Nephron (organoid): ENCODE measurements at regions not wholly inside any gene's neighbourhood (a gene's known extent, or its start where the extent isn't known, plus 50 kb on each side); places are given as distances from the start of the nearest gene placed in this dataset.
A peak's percentile ranks its signal among the peaks of the same experiment; 100 is the strongest.

ENCODE experiments used
- H3K27ac Mint-ChIP-seq, 3 experiments: 2 replicates each; pipeline ENCODE4 v1.8.0; 2020; ENCODE audit warnings: mixed read lengths in 3 of 3, mild to moderate bottlenecking in 2 of 3, moderate library complexity in 1 of 3
- H3K27me3 Mint-ChIP-seq: 2 replicates; pipeline ENCODE4 v1.8.0; 2021; ENCODE audit warnings: low read depth, mild to moderate bottlenecking, moderate library complexity, mixed read lengths
- H3K36me3 Mint-ChIP-seq: 2 replicates; pipeline ENCODE4 v1.8.0; 2020; ENCODE audit warnings: low read depth, mixed read lengths
- H3K4me1 Mint-ChIP-seq: 2 replicates; pipeline ENCODE4 v1.8.0; 2020; ENCODE audit warnings: mixed read lengths
- H3K4me3 Mint-ChIP-seq, 3 experiments: 2 replicates each; pipeline ENCODE4 v1.8.0; 2020; ENCODE audit warnings: mild to moderate bottlenecking in 3 of 3, mixed read lengths in 3 of 3, moderate library complexity in 2 of 3
- H3K9me3 Mint-ChIP-seq: 2 replicates; pipeline ENCODE4 v1.8.0; 2020; ENCODE audit warnings: mixed read lengths
- CTCF ChIP-seq, 3 experiments: fragments of 200-600 bp; sonication (generic); IDR thresholded peaks; one replicate each; pipeline ENCODE4 v1.5.0; 2021; ENCODE audit warnings: antibody characterized with exemption in 3 of 3; ENCODE audit not compliant: unreplicated experiment in 3 of 3

GRCh38 chr5:167580608-167581007 is 710.8 kb upstream of the WWC1 start:
- Mint-ChIP-seq H3K4me1 (peaks cover 14% of the 10 kb centered on the region), H3K27me3 (peaks cover 36% of the 10 kb centered on the region), H3K27ac (no peak overlapping the region), H3K9me3 (no peaks in the 10 kb centered on the region), H3K36me3 (no peaks in the 10 kb centered on the region), H3K4me3 (no peak overlapping the region)
- TF ChIP-seq CTCF (IDR thresholded peaks at IDR 0.05; ENCODE audit: unreplicated experiment in 3 of 3): no peak

DNA sequence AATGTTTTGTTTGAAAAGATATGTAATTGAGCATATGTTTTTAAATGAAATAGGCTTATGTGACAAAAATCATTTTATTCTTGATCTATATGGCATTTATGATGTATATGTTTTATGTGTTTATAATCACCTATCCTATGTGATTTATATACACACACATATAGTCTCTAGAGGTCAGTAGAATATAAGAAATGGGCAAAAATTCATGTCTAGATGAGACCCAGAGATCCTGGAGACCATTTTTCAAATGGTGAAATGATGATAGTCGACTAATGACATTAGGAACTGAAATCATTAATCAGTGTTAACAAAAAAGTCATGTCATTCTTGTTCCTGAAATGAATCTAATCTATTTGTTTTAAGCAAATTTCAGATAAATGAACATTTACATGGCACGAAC is 709.2 kb upstream of the WWC1 start:
- H3K4me1 Mint-ChIP-seq: peaks cover 10% of the 10 kb centered on the region
- no peaks in the 10 kb centered on the region for H3K9me3 Mint-ChIP-seq
- peak in 1 of 3 experiments; percentile 31 for TF ChIP-seq CTCF (IDR thresholded peaks at IDR 0.05; ENCODE audit: unreplicated experiment in 3 of 3)
- no peaks in the 10 kb centered on the region for H3K36me3 Mint-ChIP-seq
- H3K27me3 Mint-ChIP-seq: peaks cover 20% of the 10 kb centered on the region
- no peak overlapping the region for H3K4me3 Mint-ChIP-seq
- H3K27ac Mint-ChIP-seq: no peak overlapping the region

DNA sequence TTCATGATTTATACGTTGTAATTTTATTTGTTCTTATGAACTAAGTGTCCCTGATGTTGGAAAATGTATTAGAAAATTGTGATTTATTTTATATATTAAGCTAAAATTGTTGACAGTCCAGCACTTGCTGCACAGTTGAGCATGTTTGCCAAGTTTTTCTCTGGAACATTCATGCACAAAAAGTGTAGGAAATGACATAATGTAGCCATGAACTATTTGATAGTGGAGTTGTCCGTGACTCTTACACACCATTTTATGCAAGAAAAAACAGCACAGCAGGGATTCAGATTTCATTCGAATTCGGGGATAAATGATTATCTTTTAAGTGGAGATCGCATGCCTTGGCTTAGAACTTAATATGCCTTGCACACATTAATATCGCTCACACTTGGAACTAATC is 708.6 kb upstream of the WWC1 start:
- no peaks in the 10 kb centered on the region for H3K9me3 Mint-ChIP-seq
- no peak for TF ChIP-seq CTCF (IDR thresholded peaks at IDR 0.05; ENCODE audit: unreplicated experiment in 3 of 3)
- H3K27me3 Mint-ChIP-seq: peaks cover 14% of the 10 kb centered on the region

GRCh38 chr5:167585184-167585583 is 706.3 kb upstream of the WWC1 start:
- Mint-ChIP-seq H3K9me3 (no peaks in the 10 kb centered on the region), H3K27ac (no peak overlapping the region), H3K4me1 (peaks cover 6% of the 10 kb centered on the region), H3K36me3 (no peaks in the 10 kb centered on the region), H3K4me3 (no peak overlapping the region), H3K27me3 (peaks cover 3% of the 10 kb centered on the region)
- TF ChIP-seq CTCF (IDR thresholded peaks at IDR 0.05; ENCODE audit: unreplicated experiment in 3 of 3): no peak

More for the DNA sequence above, 708.6 kb upstream of the WWC1 start:
- Mint-ChIP-seq H3K4me1 (peaks cover 10% of the 10 kb centered on the region), H3K36me3 (no peaks in the 10 kb centered on the region), H3K4me3 (no peak overlapping the region), H3K27ac (no peak overlapping the region)

DNA sequence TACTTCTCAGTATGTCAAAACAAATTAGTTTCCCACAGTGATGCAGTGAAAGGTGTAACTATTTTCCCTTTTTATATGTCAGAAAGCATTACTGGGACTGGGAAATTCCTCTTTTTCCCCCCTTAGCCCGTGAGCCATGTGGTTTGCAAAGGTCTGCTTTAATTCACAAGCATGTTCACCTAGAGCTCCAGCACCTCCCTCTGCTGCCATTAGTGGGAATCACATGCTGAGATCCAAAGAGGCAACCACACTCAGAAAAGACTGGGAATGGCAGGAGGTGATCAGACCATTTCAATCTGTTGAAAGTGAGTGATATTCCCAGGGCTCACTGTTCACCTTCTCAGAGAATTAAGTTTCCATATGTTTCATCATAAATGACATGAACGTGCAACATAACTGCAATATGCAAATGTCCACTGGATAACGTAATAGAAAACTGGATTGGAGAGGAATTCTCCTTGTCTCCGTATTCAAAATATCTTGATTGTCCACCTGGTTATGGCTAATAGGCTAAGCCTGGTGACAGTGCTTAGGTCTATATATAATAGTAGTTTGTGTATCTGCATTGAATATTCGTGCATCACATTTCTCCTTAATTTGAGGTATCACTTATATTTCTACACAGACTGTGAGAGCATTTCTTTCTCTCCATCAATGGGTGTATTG is 703.5 kb upstream of the WWC1 start:
- peaks cover 3% of the 10 kb centered on the region for H3K27me3 Mint-ChIP-seq
- no peaks in the 10 kb centered on the region for H3K9me3 Mint-ChIP-seq
- H3K4me1 Mint-ChIP-seq: peaks cover 3% of the 10 kb centered on the region
- TF ChIP-seq CTCF (IDR thresholded peaks at IDR 0.05; ENCODE audit: unreplicated experiment in 3 of 3): peak; percentile 61 to 68 (median 62)
- no peak overlapping the region for H3K27ac Mint-ChIP-seq
- no peak overlapping the region for H3K4me3 Mint-ChIP-seq
- H3K36me3 Mint-ChIP-seq: no peaks in the 10 kb centered on the region

DNA sequence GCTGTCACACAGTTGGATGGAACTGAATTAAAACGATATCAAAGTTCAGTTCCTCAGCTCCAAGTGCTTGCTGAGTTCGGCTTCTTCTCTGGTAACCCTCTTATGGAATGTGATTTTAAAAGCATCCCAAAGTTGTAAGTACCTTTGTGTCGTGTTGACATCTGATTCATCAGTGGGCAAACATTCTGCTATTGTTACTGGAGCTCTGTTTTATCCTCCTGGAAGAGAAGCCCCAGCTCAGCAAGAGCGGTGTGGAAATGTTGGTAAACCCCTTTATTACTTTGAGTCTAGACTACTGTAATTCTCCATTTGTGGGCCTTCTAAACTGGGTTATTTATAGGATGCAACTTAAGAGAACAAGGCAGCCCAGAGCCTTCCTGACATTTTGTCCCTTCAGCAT is 699.3 kb upstream of the WWC1 start:
- no peaks in the 10 kb centered on the region for H3K9me3 Mint-ChIP-seq
- H3K4me3 Mint-ChIP-seq: no peak overlapping the region
- H3K4me1 Mint-ChIP-seq: no peaks in the 10 kb centered on the region
- no peak for TF ChIP-seq CTCF (IDR thresholded peaks at IDR 0.05; ENCODE audit: unreplicated experiment in 3 of 3)
- no peaks in the 10 kb centered on the region for H3K27me3 Mint-ChIP-seq
- no peaks in the 10 kb centered on the region for H3K36me3 Mint-ChIP-seq
- H3K27ac Mint-ChIP-seq: no peak overlapping the region
